GM18511 (cell line): ENCODE measurements at regions not wholly inside any gene's neighbourhood (a gene's known extent, or its start where the extent isn't known, plus 50 kb on each side); places are given as distances from the start of the nearest gene placed in this dataset.

Experiments used
- ATAC-seq: cut with Tn5 transposase; IDR thresholded peaks from one replicate; pipeline ENCODE4 v1.9.1; 2021; ENCODE audit warnings: mild to moderate bottlenecking, moderate library complexity; ENCODE audit not compliant: unreplicated experiment

- ATAC-seq = no peak
Measured at GRCh38 chr12:85352016-85352415, 72.0 kb downstream of the ALX1 start.

- ATAC-seq = no peak
Measured at GRCh38 chr12:85356596-85357385, 76.8 kb downstream of the ALX1 start.

GRCh38 chr12:85357609-85358008, 77.6 kb downstream of the ALX1 start:
- ATAC-seq = no peak

GRCh38 chr12:85358715-85359114, 78.7 kb downstream of the ALX1 start:
- no peak for ATAC-seq

- no peak for ATAC-seq
Measured at GRCh38 chr12:85363382-85364190, 83.6 kb downstream of the ALX1 start.

- no peak for ATAC-seq
Measured at GRCh38 chr12:85367936-85368335, 87.9 kb downstream of the ALX1 start.

- ATAC-seq = no peak
Measured at GRCh38 chr12:85369365-85370154, 89.5 kb downstream of the ALX1 start.

GRCh38 chr12:85373045-85373444, 93.0 kb downstream of the ALX1 start:
- no peak for ATAC-seq

GRCh38 chr12:85374981-85375380, 95.0 kb downstream of the ALX1 start:
- no peak for ATAC-seq

GRCh38 chr12:85385406-85385805, 105.4 kb downstream of the ALX1 start:
- no peak for ATAC-seq

GRCh38 chr12:85390266-85390665, 110.2 kb downstream of the ALX1 start:
- ATAC-seq = no peak

- no peak for ATAC-seq
Measured at GRCh38 chr12:85392508-85392907, 112.5 kb downstream of the ALX1 start.

GRCh38 chr12:85393606-85394005, 113.6 kb downstream of the ALX1 start:
- ATAC-seq = no peak

- no peak for ATAC-seq
Measured at GRCh38 chr12:85394065-85394464, 114.0 kb downstream of the ALX1 start.

GRCh38 chr12:85394809-85395208, 114.8 kb downstream of the ALX1 start:
- ATAC-seq = no peak

GRCh38 chr12:85405262-85405661, 125.2 kb downstream of the ALX1 start:
- ATAC-seq = no peak

GRCh38 chr12:85405781-85406522, 125.9 kb downstream of the ALX1 start:
- ATAC-seq = no peak

- no peak for ATAC-seq
Measured at GRCh38 chr12:85413266-85413665, 133.2 kb downstream of the ALX1 start.

- no peak for ATAC-seq
Measured at GRCh38 chr12:85422762-85423161, 142.7 kb downstream of the ALX1 start.

GRCh38 chr12:85423947-85424346, 143.9 kb downstream of the ALX1 start:
- peak; percentile 72 for ATAC-seq
